IPS DF 4.7 (cell line): ENCODE measurements at regions not wholly inside any gene's neighbourhood (a gene's known extent, or its start where the extent isn't known, plus 50 kb on each side); places are given as distances from the start of the nearest gene placed in this dataset.

Source experiments
- DNase-seq: peaks from one replicate; pipeline ENCODE4 v3.0.0-alpha.2; 2013; ENCODE audit warnings: low spot score; ENCODE audit errors: extremely low read depth

DNA sequence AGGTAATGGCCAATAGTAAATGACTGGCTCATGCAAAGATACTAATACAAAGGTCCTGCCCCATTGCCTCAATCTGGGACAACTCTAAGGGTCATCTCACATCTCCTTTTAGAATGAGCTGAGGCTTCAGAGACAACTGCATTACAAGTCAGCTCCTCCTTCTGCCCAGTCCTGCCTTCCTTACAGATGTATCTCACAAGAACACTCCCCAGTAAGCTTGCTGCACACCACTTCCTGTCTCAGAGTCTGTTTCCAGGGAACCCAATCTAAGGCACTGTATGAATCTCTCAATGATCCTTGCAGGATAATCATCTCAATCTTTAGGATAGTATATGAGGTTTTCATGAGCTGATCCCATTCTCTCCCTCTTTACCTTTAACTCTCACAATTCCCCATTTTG is 57.8 kb upstream of the ZDHHC17 start:
- DNase-seq, result no peak

DNA sequence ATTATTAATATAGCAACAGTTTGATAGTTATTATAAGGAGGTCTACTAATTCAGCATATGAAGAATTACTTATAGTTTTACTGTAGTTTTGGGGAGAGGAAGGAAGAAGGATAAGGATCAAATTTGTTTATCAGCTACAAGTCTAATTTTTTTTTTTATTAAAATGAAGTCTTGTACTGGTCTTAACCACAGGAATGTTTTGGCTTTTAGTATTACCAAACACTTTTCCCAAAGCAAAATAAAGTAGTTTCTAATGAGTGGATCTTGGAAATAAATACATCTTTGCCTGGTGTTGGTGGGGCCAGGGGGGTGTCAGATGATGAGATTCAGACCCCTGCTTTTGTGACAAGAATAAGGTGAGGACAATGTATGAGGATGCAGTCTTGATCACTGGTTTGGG is 57.2 kb upstream of the ZDHHC17 start:
- no peak for DNase-seq

DNA sequence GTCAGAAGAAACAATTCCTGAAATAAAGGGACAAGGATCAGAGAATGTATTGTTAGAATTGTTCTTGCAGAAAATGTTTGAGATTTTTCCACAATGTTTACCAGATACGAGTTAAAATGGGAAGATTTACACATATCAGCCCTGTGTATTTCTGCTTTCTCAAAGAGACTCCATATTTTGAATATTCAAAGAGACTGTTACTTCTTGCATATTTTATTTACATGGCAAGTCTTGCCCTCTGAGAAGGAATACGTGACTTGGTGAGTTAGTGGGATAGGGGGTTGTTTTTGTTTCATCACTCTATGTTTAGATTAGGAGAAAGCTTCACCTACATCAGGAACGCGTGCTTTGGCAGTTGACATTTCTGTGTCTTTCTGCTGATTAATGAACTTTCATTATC is 56.1 kb upstream of the ZDHHC17 start:
- DNase-seq, result no peak

GRCh38 chr12:76708296-76708695 is 55.6 kb upstream of the ZDHHC17 start:
- no peak for DNase-seq

- DNase-seq, result no peak
Observed at GRCh38 chr12:76711241-76711640, 52.7 kb upstream of the ZDHHC17 start.

GRCh38 chr12:76713130-76713529 is 50.8 kb upstream of the ZDHHC17 start:
- DNase-seq, result no peak

DNA sequence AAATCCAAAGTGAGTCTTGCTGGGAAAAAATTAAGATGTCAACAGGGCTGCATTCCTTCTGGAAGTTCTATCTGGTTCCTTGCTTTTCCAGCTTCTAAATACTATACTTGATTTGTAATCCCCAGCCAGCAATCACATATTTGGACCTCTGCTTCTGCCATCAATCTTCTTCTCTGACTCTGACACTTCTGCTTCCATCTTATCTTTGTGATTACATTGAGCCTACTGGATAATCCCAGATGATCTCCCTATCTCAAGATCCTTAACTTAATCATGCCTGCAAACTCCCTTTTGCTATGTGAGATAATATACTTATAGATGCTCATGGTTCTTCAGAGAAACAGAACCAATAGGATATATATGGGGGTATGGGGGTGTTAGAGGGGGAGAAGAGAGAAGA is 49.9 kb upstream of the ZDHHC17 start:
- no peak for DNase-seq
